Skeletal muscle tissue (tissue), 3 donors: ENCODE measurements at regions not wholly inside any gene's neighbourhood (a gene's known extent, or its start where the extent isn't known, plus 50 kb on each side); places are given as distances from the start of the nearest gene placed in this dataset.

ENCODE experiments used
- H3K27ac ChIP-seq: one replicate; pipeline ENCODE4 v1.7.0; 2013; ENCODE audit warnings: mild to moderate bottlenecking, low read depth, low read length, inconsistent platforms
- H3K27me3 ChIP-seq, 3 donors: one replicate each; pipeline ENCODE4 v1.7.0; 2013; ENCODE audit warnings: low read length in 3 of 3; ENCODE audit not compliant: control insufficient read depth in 3 of 3, insufficient read depth in 3 of 3
- H3K36me3 ChIP-seq, 3 donors: one replicate each; pipeline ENCODE4 v1.7.0; 2013; ENCODE audit warnings: low read length in 3 of 3; ENCODE audit not compliant: control insufficient read depth in 3 of 3, insufficient read depth in 3 of 3
- H3K4me1 ChIP-seq, 3 donors: one replicate each; pipeline ENCODE4 v1.7.0; 2013; ENCODE audit warnings: low read length in 3 of 3, mild to moderate bottlenecking in 3 of 3; ENCODE audit not compliant: control insufficient read depth in 3 of 3, insufficient read depth in 3 of 3
- H3K4me3 ChIP-seq, 3 donors: one replicate each; pipeline ENCODE4 v1.7.0; 2013; ENCODE audit warnings: low read length in 3 of 3
- H3K9ac ChIP-seq, 3 donors: one replicate each; pipeline ENCODE4 v1.7.0; 2013; ENCODE audit warnings: low read length in 3 of 3, mild to moderate bottlenecking in 3 of 3, moderate library complexity in 2 of 3, low read depth in 1 of 3
- H3K9me3 ChIP-seq, 3 donors: one replicate each; pipeline ENCODE4 v1.7.0; 2013; ENCODE audit warnings: low read length in 3 of 3; ENCODE audit not compliant: control insufficient read depth in 3 of 3
- donor health status: Osteomylitis.

DNA sequence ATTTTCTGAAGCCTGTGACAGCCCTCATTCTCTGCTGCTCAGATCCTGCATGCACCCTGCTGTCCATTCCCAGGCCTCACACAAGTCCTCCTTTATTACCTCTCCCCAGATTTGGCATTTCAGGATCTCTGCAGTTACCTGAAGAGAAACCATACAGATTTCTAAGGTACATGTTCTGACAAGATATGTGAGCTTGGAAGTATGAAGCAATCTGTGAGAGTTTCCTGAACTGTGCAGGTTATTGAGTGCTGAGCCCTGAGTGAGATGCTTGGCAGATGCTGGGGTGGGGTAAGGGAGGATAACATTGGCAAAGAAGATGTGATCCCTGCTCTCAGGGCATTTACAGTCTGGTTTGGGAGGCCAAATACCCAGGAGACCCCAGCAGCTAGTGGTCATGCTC lies 91.9 kb upstream of the EPCAM start:
- H3K4me3 ChIP-seq: no peak overlapping the region
- no peak overlapping the region for H3K9ac ChIP-seq
- H3K9me3 ChIP-seq: no peaks in the 10 kb centered on the region
- H3K4me1 ChIP-seq: peaks cover 17 to 28% (median 27%) of the 10 kb centered on the region in 3 donors
- H3K27ac ChIP-seq: no peak overlapping the region
- no peaks in the 10 kb centered on the region for H3K36me3 ChIP-seq
- H3K27me3 ChIP-seq: no peaks in the 10 kb centered on the region

DNA sequence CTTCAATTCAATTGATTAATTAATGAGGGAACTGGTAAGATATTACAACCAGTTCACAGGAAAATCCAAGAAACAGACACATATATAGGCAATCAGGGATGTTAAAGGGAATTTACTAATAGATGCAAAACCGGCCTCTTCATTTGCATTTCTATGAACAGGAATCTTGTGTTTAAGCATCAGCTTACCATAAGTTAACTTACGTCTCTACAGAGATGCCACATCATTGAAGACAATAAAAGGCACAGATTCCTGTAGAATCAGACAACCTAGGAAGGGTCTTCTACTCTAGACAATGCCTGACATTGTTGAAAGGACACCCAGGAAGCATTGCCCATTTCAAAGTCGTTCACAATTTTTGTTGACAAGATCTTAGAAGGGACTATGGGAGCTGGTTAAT lies 93.0 kb upstream of the EPCAM start:
- Histone ChIP-seq H3K36me3 (no peaks in the 10 kb centered on the region), H3K4me3 (no peak overlapping the region)

DNA sequence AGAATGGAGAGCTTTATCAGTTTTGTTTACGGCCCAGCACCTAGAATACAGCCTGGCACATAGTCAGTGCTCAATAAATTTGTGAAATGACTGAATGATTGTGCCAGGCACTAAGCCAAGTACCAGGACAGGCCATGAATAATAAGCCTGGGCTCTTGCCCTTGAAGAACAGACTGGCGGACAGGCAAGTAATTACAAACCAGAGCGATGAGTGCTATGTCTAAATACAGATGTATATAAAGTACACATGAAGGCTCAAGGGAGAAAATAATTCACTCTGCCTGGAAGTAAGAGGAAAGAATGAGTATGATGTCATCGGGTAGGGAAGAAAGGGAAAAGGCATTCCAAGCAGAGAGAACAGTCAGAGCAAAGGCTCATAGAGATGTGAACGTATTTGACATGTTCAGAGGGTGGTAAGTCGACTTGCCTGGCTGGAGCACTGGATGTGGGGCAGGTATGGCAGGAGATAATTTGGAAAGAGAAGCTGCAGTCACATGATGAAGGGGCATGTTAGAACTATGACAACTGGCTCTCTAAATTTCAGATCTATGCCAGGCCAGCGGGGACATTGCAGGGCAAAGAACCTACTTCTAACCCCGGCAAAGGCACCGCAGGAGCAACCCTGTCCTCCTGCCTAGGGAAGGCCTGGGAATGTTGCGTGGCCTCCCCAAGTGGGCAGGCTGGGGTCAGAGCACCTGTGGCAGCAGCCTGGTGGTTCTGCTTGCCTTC lies 94.9 kb upstream of the EPCAM start:
- H3K27ac ChIP-seq: peak overlapping the region; percentile 81
- peaks cover 23 to 38% (median 37%) of the 10 kb centered on the region in 3 donors for H3K4me1 ChIP-seq
- peak overlapping the region in 2 of 3 donors; percentile 24 to 64 for H3K9ac ChIP-seq
- no peaks in the 10 kb centered on the region for H3K36me3 ChIP-seq
- no peak overlapping the region for H3K4me3 ChIP-seq
- no peaks in the 10 kb centered on the region for H3K9me3 ChIP-seq
- H3K27me3 ChIP-seq: no peaks in the 10 kb centered on the region

More for the DNA sequence above, 93.0 kb upstream of the EPCAM start:
- Histone ChIP-seq H3K9ac (no peak overlapping the region), H3K4me1 (peaks cover 19 to 33% (median 31%) of the 10 kb centered on the region in 3 donors), H3K27me3 (no peaks in the 10 kb centered on the region), H3K27ac (no peak overlapping the region), H3K9me3 (no peaks in the 10 kb centered on the region)

DNA sequence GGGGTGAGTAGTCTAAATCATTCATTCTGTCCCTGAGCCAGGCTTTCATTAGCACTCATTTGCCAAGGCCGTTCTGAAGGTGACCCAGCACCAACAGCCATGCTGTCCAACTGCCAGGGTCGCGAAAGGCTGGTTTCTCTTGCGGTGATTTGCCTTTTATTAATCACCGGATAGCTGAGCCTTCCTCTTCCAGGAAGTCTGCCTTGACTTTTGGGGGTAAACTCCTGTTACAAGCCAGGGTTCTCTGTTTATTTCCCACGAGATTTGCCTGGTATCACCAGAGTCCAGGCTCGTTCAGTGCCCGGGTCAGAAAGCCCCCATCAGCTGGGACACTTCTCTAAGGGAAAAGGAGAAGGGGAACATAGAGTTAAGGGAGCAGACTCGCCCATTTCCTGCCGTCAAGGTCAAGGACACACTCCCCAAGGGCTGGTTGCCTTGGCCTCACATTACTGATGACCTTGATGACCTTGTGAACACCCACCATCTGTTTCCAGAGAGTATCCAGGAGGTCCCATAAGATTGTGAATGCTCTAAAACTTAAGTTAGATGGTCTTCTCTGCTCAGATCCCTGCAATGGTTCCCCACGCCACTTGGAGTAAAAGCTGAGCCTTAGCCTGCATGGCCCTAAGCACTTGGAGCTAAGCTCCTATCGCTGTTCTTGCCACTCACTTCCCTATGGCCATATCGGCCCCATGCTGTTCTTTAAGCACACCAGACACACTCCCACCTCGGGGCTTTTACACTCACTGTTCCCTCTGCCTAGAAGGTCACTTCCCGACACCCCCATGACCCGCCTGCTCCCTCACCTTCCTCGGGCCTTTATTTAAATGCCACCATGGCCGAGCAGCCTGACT lies 96.0 kb upstream of the EPCAM start:
- peak overlapping the region; percentile 81 for H3K27ac ChIP-seq
- no peaks in the 10 kb centered on the region for H3K9me3 ChIP-seq
- peak overlapping the region; percentile 51 to 69 (median 57) for H3K4me3 ChIP-seq
- H3K9ac ChIP-seq: peak overlapping the region; percentile 6 to 70 (median 54)
- H3K36me3 ChIP-seq: no peaks in the 10 kb centered on the region
- H3K4me1 ChIP-seq: peaks cover 24 to 40% (median 38%) of the 10 kb centered on the region in 3 donors
- H3K27me3 ChIP-seq: no peaks in the 10 kb centered on the region

DNA sequence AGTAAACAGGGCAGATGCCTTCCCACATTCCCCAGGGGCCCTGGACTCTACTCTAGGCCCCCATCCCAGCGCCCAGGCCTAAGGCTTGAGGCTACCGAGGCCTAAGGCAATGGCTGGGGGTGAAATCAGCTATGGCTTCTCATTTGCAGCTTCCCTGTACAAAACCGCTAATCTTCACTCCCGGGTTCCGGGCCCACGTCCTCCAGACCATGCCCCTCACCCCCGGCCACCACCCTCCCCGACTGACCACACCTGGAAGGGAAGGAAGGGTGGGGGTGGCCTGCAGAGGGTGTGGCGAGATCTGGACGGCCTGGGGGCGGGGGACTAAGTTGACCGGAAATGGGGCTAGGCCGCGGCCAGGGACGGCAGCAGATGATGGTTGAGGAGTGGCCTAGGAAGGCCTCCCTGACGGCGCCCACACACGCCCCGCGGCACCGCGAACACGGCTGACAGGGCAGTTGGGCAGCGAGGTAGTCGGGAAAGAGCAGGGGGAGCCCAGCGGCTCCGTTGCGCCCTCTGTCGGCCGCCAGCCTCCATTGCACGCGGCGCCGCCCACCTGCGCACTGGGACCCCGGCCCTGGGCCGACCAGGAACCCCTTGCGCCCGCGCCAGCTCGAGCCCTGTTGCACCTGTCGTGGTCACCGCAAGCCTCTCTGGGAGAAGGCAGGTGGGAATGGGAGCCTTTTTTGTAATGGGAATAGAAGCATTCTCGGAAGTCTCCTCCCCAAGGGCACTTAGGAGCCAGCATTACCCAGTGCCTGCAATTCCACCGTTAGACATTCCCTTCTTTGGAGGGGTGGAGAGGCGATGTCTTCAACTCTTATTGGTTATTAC lies 95.9 kb upstream of the CALM2 start:
- H3K27me3 ChIP-seq: no peaks in the 10 kb centered on the region
- no peaks in the 10 kb centered on the region for H3K9me3 ChIP-seq
- peak overlapping the region; percentile 51 to 69 (median 57) for H3K4me3 ChIP-seq
- peak overlapping the region; percentile 6 to 70 (median 54) for H3K9ac ChIP-seq
- H3K4me1 ChIP-seq: peaks cover 24 to 40% (median 38%) of the 10 kb centered on the region in 3 donors
- no peaks in the 10 kb centered on the region for H3K36me3 ChIP-seq
- peak overlapping the region; percentile 81 for H3K27ac ChIP-seq

DNA sequence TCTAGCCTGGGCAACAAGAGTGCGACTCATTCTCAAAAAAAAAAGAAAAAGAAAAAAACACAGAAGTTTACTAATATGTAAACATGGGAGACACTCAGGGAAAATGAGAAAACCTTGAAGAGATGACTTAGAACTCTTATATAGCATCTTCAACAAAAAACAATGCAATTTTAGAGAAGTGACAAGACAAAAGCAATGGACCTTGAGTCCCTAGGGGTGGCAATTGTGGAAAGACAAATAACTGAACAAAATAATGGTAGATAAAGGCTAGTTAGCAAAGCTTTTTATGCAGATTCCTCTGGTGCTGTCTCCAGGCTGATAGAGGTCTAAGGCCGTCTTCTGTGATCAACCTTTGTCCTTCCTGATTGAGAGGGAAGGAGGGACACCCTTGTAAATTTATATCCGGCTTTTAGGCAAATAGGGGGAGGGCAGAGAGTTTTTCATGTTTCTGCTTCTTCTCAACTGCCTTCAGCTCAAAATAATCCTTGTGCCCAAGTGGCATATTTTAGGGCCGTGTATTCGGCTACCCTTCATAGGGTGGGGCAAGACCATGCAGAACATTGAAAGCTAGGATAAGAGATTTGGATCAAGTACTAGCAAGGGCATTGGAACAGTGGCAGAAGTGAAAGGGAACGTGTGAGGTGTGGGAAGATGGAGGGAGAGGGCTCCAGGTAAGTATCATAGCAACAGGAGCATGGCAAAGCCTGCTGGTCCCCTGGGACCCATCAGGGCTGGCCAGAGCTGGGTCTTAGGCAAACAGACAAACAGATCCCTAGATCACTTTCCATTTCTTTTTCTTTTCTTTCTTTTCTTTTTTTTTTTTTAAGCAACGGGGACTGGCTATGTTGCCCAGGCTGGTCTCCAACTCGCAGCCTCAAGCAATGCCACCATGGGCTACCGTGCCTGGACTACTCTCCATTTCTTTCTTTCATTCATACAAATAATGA lies 95.0 kb upstream of the CALM2 start:
- H3K4me1 ChIP-seq: peaks cover 24 to 40% (median 38%) of the 10 kb centered on the region in 3 donors
- no peaks in the 10 kb centered on the region for H3K9me3 ChIP-seq
- no peaks in the 10 kb centered on the region for H3K36me3 ChIP-seq
- peak overlapping the region; percentile 81 for H3K27ac ChIP-seq
- H3K9ac ChIP-seq: peak overlapping the region in 1 of 3 donors; percentile 54
- H3K27me3 ChIP-seq: no peaks in the 10 kb centered on the region
- no peak overlapping the region for H3K4me3 ChIP-seq

DNA sequence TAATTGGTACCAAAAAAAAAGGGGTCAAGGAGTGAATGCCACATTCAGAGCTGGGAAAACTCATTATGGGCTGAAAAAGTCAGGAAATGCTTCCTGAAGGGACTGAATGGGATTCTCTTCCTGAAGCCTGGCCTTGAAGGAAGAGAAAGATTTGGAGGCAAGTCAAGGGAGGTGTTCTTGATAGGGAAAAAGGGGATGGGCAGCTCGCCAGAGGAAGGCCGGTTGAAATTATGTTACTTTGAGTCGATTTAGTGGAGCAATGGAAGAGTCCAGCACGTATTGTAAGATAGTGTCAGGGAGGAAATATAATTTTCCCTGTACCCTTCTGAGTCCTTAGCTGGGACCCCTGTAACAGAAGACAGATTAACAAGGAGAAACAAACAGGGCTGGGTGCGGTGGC lies 94.1 kb upstream of the CALM2 start:
- peaks cover 24 to 40% (median 38%) of the 10 kb centered on the region in 3 donors for H3K4me1 ChIP-seq
- no peak overlapping the region for H3K9ac ChIP-seq
- H3K27me3 ChIP-seq: no peaks in the 10 kb centered on the region
- no peaks in the 10 kb centered on the region for H3K36me3 ChIP-seq
- H3K9me3 ChIP-seq: no peaks in the 10 kb centered on the region
- H3K27ac ChIP-seq: peak overlapping the region; percentile 22
- no peak overlapping the region for H3K4me3 ChIP-seq

DNA sequence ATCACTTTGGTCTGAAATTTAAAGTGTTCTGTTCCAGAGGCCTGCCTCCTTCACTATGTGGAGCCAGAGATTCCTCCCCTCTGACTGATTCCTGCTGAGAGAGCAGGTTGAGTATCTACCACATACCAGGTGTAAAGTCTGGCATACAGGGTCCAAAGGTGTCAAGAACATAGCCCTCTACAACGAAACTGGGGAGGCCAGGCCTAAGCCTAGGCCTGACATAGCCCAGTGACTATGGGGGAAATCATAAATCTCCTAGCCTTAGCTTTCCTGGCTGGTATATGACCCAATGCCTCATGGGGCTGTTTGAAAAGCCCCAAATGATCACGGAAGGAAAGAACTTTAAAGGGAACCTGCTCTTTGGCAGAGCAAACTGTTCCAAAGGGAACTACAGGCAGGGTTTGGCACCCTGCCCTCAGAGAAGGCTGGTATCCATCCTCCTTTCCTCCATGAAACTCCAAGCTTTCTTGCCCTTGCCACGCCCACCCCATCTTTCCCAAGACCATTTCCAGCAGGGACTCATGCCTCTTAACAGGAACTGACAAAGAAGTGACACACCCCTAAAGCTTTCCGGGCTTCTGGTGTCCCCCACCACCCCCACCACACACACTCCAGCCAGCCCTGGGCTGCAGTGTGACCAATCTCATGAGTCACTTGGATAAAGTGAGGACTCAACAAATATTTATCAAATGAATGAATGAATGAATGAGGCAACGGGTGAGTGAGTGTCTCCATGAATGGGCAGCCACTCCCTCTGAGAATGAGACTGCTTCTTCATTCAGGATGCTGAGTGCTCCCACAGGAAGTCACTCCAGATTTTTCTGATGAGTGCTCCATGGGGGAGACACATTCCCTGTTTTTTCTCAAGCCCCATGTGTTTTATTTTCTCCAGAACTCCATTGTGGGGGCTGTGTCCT lies 93.3 kb upstream of the CALM2 start:
- H3K4me1 ChIP-seq: peaks cover 21 to 34% (median 32%) of the 10 kb centered on the region in 3 donors
- H3K4me3 ChIP-seq: no peak overlapping the region
- no peak overlapping the region for H3K9ac ChIP-seq
- no peaks in the 10 kb centered on the region for H3K27me3 ChIP-seq
- H3K36me3 ChIP-seq: no peaks in the 10 kb centered on the region
- no peaks in the 10 kb centered on the region for H3K9me3 ChIP-seq
- peak overlapping the region; percentile 62 for H3K27ac ChIP-seq
